ENCODE measurements at regions not wholly inside any gene's neighbourhood (a gene's known extent, or its start where the extent isn't known, plus 50 kb on each side); places are given as distances from the start of the nearest gene placed in this dataset.
A peak's percentile ranks its signal among the peaks of the same experiment; 100 is the strongest.

DNA sequence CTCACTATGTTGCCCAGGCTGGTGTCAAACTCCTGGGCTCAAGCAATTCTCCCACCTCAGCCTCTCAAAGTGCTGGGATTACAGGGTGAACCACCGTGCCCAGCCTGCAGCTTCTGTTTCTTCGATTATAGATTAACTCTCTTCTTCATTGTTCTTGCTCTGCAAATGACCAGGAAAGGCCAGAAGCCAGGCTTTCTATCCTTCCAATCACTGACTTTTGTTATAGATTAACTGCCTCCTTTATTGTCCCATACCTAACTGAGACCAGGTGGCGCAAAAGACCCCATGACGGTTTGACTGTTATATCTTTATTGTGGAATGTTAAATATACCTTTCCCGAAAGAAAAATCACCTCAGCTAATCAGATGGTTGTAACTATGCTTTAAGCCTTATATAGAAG, 196.9 kb downstream of the MREG start (continued):
- TF ChIP-seq, protein P1, sequence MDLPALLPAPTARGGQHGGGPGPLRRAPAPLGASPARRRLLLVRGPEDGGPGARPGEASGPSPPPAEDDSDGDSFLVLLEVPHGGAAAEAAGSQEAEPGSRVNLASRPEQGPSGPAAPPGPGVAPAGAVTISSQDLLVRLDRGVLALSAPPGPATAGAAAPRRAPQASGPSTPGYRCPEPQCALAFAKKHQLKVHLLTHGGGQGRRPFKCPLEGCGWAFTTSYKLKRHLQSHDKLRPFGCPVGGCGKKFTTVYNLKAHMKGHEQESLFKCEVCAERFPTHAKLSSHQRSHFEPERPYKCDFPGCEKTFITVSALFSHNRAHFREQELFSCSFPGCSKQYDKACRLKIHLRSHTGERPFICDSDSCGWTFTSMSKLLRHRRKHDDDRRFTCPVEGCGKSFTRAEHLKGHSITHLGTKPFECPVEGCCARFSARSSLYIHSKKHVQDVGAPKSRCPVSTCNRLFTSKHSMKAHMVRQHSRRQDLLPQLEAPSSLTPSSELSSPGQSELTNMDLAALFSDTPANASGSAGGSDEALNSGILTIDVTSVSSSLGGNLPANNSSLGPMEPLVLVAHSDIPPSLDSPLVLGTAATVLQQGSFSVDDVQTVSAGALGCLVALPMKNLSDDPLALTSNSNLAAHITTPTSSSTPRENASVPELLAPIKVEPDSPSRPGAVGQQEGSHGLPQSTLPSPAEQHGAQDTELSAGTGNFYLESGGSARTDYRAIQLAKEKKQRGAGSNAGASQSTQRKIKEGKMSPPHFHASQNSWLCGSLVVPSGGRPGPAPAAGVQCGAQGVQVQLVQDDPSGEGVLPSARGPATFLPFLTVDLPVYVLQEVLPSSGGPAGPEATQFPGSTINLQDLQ (CRISPR knock-in tag; IDR thresholded peaks at IDR 0.05): no peak
- TF ChIP-seq SOX6 (IDR thresholded peaks at IDR 0.05): no peak
- TF ChIP-seq SOX6 (CRISPR knock-in tag; IDR thresholded peaks at IDR 0.05): peak; percentile 37; the same call in 1 of the 2 replicates

DNA sequence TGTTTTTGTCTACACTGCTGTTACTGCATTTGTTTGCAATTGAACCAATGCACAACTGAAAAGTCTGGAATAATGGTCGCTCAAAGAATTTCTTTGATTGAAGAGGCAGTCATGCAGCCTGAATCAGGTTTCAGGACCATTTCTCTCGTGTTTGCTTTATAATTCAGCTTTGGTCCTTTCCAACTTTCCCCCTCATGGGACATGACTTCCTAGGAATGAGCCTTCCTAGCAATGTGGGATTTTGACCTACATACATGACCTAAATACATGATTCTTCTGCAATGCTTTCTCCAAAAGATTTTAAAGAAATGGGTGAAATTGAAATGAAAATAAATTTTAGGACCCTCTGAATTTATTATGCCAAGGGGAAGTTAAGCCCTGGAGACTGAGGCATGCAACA, 197.4 kb downstream of the MREG start:
- 95% methylated on average over 2 of the region's 2 CpGs for WGBS (ENCODE audit: low lambda C conversion rate)
- CTCF ChIA-PET (ENCODE audit: low intra/inter-chr PET ratio, low total read pairs): no interaction called here
- no TSS peak for BruUV-seq (replicated peaks)

More for the DNA sequence above, 197.4 kb downstream of the MREG start:
- TF ChIP-seq THYN1 (CRISPR knock-in tag; IDR thresholded peaks at IDR 0.05; ENCODE audit: borderline replicate concordance, low read depth): no peak
- TF ChIP-seq MTF1 (CRISPR knock-in tag; IDR thresholded peaks at IDR 0.05): no peak
- TF ChIP-seq NFATC3 (CRISPR knock-in tag; IDR thresholded peaks at IDR 0.05): no peak
- no peak for TF ChIP-seq ETV6 (CRISPR knock-in tag; conservative IDR thresholded peaks at IDR 0.05)
- no peak for TF ChIP-seq TAF15 (IDR thresholded peaks at IDR 0.05; ENCODE audit: low read depth, low read length, poor library complexity, severe bottlenecking)
- no peak for TF ChIP-seq NFRKB (IDR thresholded peaks at IDR 0.05)
- no peak for TF ChIP-seq ZNF619 (CRISPR knock-in tag; IDR thresholded peaks at IDR 0.05)
- no peak for TF ChIP-seq GATAD1 (CRISPR knock-in tag; IDR thresholded peaks at IDR 0.05)
- TF ChIP-seq ZNF234 (CRISPR knock-in tag; conservative IDR thresholded peaks at IDR 0.05): no peak
- TF ChIP-seq IRX3 (CRISPR knock-in tag; IDR thresholded peaks at IDR 0.05; ENCODE audit: borderline replicate concordance, low read depth): no peak
- POLR2A ChIA-PET: no interaction called here
- no peaks in the 10 kb centered on the region for H4K20me1 ChIP-seq (ENCODE audit: insufficient read depth, low read length)
- ATAC-seq: no peak
- no peak for FAIRE-seq
- intact Hi-C loops (cut with micrococcal nuclease; ENCODE audit: unreplicated experiment) (no loop called here), in situ Hi-C loops (cut with HindIII; ENCODE audit: extremely low pct_ligation_motif_present, low pct_unique_long_range_greater_than_20kb) (no loop called here)
- H3K36me3 ChIP-seq (replicated peaks in 1 of 2; ENCODE audit: control insufficient read depth in 1 of 2, insufficient read depth in 2 of 2, low read length in 2 of 2): no peaks in the 10 kb centered on the region
- no peaks in the 10 kb centered on the region for H3K79me2 ChIP-seq (ENCODE audit: insufficient read depth, low read length)
- H2AFZ ChIP-seq (ENCODE audit: low read length): no peak overlapping the region
- H3K4me2 ChIP-seq (ENCODE audit: low read depth, low read length): no peak overlapping the region
- H3K4me3 ChIP-seq (replicated peaks in 1 of 3; ENCODE audit: insufficient read depth in 1 of 3, low read depth in 2 of 3, low read length in 3 of 3): no peak overlapping the region
- no peak overlapping the region for H3K27ac ChIP-seq (ENCODE audit: extremely low read length, insufficient read depth, low read length)
- no peaks in the 10 kb centered on the region for H3K27me3 ChIP-seq (ENCODE audit: control insufficient read depth in 1 of 2, insufficient read depth in 2 of 2, low read length in 2 of 2)
- H3K9me3 ChIP-seq (ENCODE audit: low read length): peaks cover 21% of the 10 kb centered on the region; the same call in 1 of the 2 replicates
- no peak overlapping the region for H3K9ac ChIP-seq (ENCODE audit: insufficient read depth, low read depth, low read length)
- no peak for DNase-seq (ENCODE audit: low spot score)
- peaks cover 21% of the 10 kb centered on the region for H3K4me1 ChIP-seq (ENCODE audit: insufficient read depth, low read length)

Data from HepG2 (cell line).